Activated T-helper 9 cell treated with anti-CD3 and anti-CD28 coated beads, Interleukin-2, amount 50 U/mL, for 16 hours (primary cell): ENCODE measurements at regions not wholly inside any gene's neighbourhood (a gene's known extent, or its start where the extent isn't known, plus 50 kb on each side); places are given as distances from the start of the nearest gene placed in this dataset.
A peak's percentile ranks its signal among the peaks of the same experiment; 100 is the strongest.

Source experiments
- DNase-seq: peaks from one replicate; pipeline ENCODE4 v3.0.0-alpha.2; 2020; ENCODE audit warnings: low read depth

DNA sequence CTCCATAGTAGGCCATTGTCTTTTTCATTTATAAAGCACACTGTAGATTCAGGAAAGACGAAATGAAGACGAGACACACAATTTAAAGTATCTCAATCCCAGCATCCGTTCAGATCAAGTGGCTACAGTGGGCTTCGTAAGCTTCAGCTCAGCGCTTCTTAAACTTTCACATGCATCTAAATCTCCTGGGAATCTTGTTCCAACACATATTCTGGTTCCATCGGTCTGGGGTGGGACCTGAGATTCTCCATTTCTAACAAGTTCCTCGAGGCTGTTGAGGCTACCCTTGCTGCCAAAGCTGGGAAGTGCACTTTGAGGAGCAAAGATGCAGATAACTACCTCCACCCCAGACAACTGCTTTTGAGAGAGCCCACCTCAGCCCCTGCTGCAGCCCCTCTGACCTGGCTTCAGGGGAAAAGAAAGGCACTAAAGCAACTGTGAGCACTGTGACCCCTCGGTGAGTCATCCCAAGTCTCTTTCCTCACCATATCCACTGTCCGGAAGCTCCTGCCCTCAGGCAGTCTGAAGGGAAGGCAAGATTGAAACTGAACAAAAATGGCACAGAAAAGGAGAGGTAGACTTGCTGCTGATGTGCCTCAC is 201.1 kb upstream of the FBXO11 start:
- no peak for DNase-seq

DNA sequence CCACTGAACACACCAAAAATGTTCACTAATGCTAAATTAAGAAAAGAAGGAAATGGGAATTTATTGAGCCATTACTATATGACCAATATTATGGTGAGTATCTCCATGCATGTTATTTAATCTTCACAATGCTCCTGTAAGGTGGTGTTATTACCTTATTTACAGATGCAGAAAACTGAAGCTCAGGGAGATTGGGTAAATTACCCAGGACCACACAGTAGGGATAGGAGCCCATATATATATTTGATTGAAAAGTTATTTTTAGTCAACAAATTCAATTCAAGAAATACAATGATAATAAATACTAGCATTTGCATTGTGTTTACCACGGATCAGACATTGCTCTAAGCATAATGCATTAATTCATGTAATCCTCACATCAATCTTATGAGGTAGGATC is 202.2 kb upstream of the FBXO11 start:
- DNase-seq, result no peak

DNA sequence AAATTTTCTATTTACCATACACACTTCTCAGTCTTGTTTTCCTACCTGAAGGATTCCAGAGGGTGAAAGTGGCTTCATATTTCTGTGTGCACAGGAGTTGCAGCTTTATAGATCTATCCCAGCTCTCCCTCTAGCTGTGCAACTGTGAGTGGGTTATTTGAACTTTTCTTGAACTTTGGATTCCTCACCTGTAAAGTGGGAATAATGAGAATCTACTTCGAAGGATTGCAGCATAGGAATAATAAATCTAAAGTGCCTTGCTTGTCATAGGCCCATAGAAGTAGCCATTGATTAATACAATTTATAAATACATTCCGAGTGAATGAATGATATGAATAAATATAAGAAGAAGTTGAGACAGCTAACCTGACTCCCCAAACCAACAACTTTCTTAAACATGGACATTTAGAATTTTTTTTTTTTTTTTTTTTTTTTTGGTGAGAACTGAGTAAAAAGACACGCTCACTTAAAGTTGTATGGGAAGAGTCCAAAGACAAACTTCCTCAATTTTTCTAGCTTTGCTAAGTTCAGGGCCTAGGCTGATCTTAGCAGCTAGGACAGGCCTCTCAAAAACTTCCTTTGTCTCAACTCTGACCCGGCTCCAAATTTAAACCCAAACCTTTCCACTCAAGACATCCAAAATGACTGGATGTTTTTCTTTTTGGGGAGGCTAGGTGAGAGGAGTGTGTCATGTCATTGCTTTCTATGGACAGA is 203.3 kb upstream of the FBXO11 start:
- DNase-seq, result no peak

DNA sequence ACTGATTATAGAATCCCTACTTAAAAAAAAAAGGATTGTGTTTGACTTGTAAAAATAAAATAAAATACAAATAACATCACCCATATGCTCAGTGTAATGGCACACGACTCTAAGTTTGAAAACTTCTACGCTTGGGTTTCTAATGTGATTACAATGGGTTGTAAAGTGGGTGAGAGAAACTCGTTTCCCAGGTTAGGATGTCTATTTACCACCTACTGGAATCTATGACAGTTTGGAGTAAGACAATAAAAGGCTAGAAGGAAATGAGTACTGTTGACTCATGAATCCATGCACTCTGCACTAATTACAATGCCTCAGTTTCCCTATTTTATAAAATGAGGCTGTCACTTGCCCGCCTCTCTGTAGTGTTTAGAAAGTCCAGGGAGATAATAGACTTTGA is 204.0 kb upstream of the FOXN2 start:
- no peak for DNase-seq

DNA sequence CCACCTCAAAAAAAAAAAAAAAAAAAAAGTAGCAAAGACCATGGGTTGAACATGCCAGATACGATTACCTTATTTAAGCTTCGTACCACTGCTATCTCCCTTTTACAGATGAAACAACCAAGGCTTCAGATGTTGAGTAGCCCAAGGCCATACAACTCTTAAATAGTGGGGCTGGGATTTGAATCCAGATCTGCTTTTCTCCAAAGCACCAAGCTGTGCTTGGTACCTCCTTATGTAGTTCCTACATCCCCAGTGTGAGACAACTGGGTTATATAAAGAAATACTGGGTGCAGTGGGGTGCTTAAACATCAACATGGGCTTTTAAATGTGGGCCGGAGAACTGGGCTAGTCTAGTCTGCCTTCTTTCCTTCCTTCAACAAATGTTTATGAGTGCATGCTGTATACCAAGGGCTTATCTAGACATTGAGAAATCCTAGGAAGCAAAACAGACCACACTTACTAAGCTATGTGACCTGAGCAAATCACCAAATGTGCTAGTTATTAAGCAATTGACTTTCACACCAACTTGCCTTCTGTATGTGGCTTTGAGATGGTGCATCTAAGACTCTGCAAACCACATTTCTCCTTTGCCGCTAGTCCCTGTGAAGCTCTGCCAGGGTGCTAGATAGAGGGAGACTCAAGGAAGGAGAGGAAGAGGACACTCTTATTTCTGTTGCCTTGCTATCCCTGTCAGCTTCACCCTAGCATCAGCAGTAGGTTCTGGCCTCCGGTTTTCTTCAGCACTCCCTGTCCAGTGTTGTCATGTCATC is 201.4 kb upstream of the FOXN2 start:
- no peak for DNase-seq

DNA sequence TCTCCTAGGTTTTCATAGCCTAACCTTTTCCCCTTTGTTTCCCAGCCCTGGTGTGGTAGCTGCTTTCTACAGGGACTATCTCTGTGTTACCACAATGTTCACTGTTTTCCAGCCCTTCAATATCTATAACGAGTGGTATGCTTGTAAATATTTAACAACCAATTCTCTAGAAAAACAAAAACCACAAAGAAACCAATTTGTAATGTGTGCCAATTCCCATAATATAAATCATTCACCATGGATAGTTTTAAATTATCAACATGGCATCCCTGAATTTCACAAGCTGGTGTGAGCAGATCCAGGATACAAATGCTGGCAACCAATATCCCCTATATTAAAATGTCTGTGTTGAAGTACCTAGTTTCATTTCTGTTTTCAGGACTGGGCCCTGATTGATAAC is 200.7 kb upstream of the FOXN2 start:
- DNase-seq, result no peak

DNA sequence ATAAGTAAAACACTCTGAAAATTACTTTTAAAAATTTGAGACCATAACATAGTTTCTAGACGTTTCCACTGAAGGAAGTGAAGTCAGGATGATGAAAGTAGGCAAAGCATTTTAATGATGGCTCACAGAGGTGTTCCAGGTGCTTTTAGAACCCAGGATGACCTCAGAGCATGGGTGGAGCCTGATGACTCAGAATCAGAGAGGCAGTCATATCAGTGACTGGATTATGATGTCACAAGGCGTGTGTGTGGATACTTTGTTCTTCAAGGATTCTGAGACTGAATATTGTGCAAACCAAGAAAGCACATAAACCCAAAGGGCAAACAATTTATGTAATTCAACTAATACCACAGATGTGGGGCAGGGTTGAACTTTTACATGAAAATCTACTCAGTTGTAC is 200.2 kb upstream of the FOXN2 start:
- DNase-seq, result peak; percentile 36

DNA sequence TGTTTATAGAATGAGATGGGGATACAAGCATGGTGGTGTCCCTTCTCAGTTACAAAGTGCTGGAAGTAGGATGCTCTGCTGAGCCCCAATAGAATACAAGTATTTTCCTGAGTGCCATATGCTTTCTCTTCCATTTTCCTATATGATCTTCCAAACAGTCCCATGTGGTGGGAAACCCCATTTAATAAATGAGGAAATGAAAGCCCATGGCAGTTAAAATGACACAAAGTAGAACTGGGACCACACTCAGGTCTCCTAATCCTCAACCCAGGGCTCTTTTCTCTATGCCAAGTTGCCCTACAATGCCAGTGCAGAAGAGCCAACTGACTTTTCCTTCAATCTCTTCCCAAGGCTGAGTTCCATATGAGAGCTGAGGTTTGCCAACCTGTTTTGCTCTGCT is 198.0 kb upstream of the FOXN2 start:
- no peak for DNase-seq

DNA sequence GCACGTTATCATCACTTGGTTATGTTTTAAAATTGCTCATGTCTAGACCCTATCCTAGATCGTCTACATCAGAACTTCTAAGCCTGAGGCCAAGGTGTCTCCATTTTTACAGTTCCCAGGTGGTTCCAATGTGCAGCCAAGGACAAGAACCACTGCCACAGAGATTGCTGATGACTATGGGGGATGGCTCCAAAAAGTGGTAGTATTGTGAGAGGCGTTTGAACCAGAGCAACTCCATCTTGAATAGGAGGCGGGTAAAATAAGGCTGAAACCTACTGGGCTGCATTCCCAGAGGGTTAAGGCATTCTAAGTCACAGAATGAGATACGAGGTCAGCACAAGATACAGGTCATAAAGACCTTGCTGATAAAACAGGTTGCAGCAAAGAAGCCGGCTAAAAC is 195.6 kb upstream of the FOXN2 start:
- no peak for DNase-seq

DNA sequence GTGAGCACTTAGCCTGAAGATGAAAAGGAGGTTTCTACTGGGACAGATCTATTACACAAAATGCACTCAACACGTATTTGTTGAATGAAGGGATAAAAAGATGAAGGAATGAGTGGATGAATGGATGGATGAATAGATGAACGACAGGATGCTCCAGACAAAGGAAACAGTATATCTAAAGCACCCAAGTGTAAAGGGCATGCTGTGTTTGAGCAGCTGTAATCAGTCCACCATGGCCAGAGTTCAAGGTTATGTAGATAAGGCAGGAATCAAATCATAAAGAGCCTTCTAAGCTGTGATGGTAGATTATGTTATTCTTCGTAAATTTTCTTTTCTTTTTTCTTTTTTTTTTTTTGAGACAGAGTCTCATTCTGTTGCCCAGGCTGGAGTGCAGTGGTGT is 194.4 kb upstream of the FOXN2 start:
- DNase-seq, result no peak

DNA sequence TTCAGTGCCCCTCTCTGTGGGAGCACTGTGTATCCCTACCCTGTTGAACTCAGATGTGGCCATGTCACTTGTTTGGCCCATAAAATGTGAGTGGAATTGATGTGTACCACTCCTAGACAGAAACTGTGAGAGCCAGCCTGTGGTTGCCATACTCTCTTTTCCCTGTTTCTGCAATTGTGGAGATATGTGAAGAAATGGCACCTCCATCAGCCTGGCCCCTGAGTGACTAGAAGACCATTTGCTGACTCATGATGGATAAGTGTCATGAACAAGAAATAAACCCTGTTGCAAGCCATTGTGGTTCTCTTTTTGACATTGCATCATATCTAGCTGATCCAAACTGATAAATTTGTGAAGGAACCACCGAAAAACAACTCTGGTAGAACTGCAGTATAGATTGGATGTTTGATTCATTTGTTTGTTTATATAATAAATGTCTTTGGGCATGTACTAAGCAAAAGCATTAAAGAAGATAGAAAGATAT is 193.7 kb upstream of the FOXN2 start:
- DNase-seq, result no peak

DNA sequence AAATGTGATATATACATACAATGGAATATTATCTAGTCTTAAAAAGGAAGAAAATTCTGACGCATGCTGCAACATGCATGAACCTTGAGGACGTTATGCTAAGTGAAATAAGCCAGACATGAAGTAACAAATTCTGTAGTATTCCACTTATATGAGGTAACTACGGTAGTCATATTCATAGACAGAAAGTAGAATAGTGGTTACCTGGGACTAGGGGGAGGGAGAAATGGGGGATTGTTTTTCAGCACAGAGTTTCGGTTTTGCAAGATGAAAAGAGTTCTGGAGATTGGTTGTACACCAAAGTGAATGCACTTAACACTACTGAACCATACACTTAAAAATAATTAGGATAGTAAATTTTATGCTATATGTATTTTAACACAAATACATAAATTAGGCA is 192.3 kb upstream of the FOXN2 start:
- DNase-seq, result no peak

DNA sequence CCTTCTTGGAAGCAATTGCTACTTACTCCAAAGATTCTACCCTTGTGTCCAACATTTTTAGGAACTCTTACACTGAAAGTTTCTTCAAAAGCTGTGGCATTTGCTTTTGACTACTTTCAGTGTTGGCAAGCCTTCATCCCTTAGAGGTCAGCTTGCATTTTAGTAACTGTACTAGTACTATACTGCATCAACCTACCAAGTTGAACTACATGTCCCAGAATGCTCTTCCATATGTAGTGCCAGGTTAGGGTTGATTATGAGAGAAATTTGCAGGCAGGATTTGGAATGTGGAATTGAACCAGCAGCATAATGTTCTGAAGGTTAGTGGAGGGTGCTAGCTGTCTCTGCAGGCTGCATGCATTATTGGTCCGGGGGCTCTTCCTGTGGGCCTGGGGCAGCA is 189.9 kb upstream of the FOXN2 start:
- DNase-seq, result no peak

DNA sequence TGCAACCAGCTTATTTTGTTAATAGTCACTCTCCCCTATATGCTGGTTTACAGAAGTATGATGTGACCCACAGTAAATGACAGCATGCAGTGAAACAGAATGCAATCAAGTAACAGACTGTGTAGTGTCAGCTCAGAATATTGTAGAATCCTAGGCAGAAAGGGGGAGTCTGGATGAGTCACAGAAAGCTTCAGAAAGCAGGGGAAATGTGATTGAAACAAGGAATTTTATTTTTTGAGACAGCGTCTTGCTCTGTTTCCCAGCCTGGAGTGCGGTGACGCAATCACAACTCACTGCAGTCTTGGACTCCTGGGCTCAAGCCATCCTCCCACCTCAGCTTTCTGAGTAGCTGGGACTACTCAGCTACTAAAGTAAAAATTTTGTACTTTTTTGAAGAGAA is 188.3 kb upstream of the FOXN2 start:
- no peak for DNase-seq

DNA sequence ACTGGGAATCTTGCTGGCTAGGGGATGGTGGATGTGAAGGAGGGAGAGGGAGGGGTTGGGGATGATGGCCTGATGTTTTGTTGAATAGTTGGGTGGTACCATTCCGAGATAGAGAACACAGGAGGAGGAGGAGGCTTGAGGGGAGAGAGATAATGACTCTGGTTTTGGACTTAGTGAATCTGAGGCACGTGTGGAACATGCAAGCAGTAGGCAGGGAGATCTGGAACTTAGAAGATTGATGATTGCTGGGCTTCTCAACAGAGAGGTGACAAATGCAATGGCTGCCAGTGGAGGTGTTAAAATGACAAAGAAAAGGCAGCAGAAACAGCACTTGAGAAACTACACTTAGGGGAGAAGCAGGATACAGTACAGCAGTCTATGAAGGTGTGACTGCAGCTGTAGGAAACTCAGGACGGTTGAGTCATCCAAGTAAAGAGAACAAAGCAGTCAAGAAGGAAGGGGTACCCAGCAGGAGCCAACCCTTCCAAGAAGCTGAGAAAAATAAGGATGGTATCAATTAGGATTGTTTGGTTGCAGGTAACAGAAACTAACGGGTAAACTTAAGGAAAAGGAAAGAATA is 186.8 kb upstream of the FOXN2 start:
- no peak for DNase-seq

DNA sequence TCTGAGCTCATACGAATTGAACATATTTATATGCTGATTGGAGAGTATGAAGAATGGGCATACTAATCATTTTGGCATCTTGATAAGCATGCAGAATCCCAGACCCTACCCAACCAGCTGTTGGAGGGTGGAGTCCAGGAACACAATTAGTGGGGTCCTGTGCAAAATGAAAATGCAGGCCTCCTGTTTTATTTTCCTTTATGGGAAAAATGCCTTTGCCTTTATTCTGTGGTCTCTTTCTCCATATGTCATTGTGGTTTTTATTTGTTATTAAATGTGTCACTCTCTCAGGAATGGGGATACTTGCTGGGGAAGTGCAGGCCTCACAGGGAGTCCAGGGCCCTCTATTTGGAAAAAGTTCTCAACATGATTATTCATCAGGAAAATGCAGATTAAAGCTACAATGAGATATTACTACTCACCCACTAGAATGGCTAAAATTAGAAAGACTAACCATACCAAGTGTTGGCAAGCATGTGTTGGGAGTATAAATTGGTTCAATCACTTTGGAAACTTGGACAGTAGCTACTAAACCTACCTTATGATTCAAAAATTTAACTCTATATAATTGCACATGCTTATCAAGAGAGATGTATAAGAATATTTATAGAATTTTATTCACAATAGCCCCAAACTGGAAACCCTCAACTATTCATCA is 185.1 kb upstream of the FOXN2 start:
- DNase-seq, result no peak

DNA sequence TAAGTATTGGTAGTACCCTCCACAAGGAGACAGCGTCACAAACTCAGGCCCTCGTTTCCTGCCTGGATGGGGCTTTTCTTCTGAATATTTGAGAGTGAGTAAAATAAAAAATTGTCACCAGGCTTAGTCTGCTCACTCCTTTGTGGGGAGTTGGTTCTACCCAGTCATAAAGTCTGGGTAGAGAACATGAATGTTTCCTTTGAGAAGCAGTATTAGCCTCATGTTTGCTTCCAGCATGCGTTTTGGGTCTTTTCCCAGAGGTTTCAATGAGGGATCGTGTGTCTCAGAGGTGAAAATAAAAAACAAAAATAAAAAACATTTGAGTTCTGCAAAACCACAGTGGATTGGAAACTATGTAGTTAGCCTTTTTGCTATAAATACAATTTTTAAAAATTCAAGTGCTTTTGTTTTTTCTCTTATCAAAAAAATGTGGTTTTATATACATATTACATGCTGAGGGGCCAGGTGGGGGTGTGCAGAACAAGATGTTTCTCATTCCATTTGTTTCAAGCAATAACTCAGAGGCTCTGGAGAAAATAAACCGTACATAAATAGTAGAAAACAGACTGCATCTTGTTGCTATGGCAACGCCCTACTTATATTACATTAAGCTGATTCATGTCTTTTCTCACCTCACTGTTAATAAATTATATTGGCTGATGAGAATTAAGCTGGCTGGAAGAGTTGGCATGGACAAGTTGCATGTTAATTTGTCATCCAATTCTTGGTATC is 182.8 kb upstream of the FOXN2 start:
- no peak for DNase-seq

DNA sequence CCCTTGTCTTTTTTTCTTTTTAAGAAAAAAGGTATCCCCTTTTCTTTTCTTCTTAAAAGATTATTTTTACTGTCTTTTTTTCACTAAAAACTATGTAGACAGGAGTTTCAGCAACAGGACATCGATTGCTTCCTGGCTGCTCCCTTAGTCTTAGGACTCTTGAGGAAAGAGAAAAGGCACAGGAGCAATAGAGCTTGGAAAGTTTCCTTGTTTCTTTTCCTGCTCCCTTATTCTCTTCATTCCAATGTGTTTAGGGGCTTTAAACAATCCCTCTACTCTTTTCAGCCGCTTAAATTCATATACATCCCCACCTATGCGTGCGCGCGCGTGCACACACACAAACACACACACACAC is 182.2 kb upstream of the FOXN2 start:
- DNase-seq, result no peak

DNA sequence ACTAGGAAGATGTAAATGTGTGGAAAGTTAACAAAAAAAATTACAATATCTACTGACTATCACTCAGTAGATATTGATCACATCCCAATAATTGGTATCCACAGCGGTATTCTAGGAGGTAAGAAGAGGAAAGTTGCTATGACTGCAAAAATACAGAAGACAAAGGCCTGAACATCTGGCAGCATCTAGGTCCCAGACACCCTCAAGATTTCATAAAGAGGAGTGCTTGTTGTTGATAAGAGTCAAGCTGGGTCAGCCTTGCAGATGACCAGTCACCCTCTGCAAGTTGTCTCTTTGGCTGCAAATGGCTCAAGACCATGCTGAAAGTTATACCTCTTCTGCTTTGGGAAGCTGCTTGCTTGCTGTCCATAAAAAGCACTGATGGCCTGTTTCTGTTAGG is 179.8 kb upstream of the FOXN2 start:
- DNase-seq, result no peak

DNA sequence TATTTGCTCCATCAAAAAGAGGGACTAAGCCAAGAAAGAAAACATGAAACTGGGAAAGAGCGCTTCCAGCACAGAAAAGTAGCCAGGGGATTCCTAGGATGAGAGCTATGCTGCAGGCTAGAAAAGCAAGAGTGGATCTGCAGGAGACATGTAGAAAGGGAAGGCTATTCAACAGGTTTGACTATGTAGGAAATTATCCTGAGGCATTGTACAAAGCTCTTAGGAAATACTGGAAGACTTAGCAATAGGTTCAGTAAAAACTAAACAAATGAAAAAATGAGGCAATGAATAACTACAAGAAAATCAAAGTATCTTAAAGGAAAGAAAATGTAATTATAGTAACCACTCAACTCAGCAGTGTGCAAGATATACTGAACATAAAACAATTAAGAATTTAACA is 178.7 kb upstream of the FOXN2 start:
- DNase-seq, result no peak

DNA sequence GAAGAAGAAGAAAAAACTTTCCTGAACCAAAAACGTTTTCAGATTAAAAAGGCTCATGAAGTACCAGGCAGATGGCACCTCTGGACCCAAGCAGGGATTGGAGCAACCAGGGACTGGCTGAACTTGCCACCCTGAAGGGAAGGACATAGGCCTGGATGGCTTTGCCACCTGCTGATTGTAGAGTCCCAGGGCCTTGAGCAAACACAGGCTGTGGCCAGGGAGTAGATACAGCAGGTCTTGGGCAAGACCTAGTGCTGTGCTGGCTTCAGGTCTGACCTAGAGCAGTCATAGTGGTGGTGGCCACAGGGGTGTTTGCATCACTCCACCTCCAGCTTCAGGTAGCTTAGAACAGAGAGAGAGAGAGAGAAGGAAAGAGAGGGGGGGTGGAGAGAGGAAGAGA is 176.7 kb upstream of the FOXN2 start:
- DNase-seq, result no peak

DNA sequence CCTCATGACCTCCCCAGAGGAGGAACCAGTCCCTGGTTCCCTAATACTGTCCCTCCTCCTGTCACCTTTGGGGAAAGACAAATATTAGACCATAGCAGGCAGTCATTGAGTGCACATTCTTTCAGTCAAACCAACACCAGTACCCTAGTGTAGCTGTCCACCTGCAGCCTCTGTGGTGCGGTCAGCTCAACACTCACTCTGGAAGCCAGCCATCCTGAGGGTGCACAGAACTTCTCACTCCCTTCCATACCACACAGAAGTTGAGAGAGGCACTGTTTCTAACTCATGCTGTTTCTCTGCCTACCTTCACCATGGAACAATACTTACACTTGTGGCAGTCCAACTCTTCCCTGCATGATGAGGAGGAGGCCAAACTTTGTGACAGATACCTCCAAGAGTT is 175.6 kb upstream of the FOXN2 start:
- DNase-seq, result no peak
